Endothelial cell of umbilical vein (primary cell): ENCODE measurements at regions not wholly inside any gene's neighbourhood (a gene's known extent, or its start where the extent isn't known, plus 50 kb on each side); places are given as distances from the start of the nearest gene placed in this dataset.

Experiments used
- EZH2 ChIP-seq: IDR thresholded peaks from 2 replicates; pipeline ENCODE4 v1.6.1; 2012; ENCODE audit warnings: borderline replicate concordance, low read depth, mild to moderate bottlenecking, moderate library complexity, low read length, inconsistent platforms; ENCODE audit not compliant: severe bottlenecking
- FOS ChIP-seq: IDR thresholded peaks from 2 replicates; pipeline ENCODE4 v1.6.1; 2011; ENCODE audit warnings: mild to moderate bottlenecking, low read length, moderate library complexity, borderline replicate concordance; ENCODE audit not compliant: insufficient read depth
- GATA2 ChIP-seq: IDR thresholded peaks from 2 replicates; pipeline ENCODE4 v1.7.0; 2011; ENCODE audit warnings: low read depth, mild to moderate bottlenecking, moderate library complexity, mixed read lengths, low read length; ENCODE audit not compliant: insufficient read length, insufficient read depth
- JUN ChIP-seq: IDR thresholded peaks from 2 replicates; pipeline ENCODE4 v1.6.1; 2011; ENCODE audit warnings: borderline replicate concordance, low read depth; ENCODE audit not compliant: insufficient read length, insufficient read depth
- MAX ChIP-seq: IDR thresholded peaks from 2 replicates; pipeline ENCODE4 v1.6.1; 2011; ENCODE audit not compliant: insufficient read depth, insufficient read length
- MYC ChIP-seq: IDR thresholded peaks from one replicate; pipeline ENCODE4 v1.6.1; 2011; ENCODE audit warnings: mild to moderate bottlenecking, low read depth, low read length
- POLR2A ChIP-seq: IDR thresholded peaks from 2 replicates; pipeline ENCODE4 v1.6.1; 2012; ENCODE audit warnings: low read depth, mild to moderate bottlenecking, control low read depth, low read length
- POLR2AphosphoS5 ChIP-seq: IDR thresholded peaks from 2 replicates; pipeline ENCODE4 v1.6.1; 2012; ENCODE audit warnings: low read depth, mild to moderate bottlenecking, control low read depth, low read length, moderate library complexity; ENCODE audit not compliant: insufficient read depth
- TF ChIP-seq, protein P1 (sequence below), 2 donors: IDR thresholded peaks; 1 replicate in 1 of 2; 2 replicates in 1 of 2; pipeline ENCODE4 v1.5.1; 2011; ENCODE audit warnings: low read length in 2 of 2, mild to moderate bottlenecking in 2 of 2, moderate library complexity in 2 of 2, control low read depth in 1 of 2, inconsistent platforms in 1 of 2, low read depth in 1 of 2; ENCODE audit not compliant: insufficient read depth in 1 of 2; ENCODE audit errors: extremely low read depth in 1 of 2

- TF ChIP-seq, protein P1, sequence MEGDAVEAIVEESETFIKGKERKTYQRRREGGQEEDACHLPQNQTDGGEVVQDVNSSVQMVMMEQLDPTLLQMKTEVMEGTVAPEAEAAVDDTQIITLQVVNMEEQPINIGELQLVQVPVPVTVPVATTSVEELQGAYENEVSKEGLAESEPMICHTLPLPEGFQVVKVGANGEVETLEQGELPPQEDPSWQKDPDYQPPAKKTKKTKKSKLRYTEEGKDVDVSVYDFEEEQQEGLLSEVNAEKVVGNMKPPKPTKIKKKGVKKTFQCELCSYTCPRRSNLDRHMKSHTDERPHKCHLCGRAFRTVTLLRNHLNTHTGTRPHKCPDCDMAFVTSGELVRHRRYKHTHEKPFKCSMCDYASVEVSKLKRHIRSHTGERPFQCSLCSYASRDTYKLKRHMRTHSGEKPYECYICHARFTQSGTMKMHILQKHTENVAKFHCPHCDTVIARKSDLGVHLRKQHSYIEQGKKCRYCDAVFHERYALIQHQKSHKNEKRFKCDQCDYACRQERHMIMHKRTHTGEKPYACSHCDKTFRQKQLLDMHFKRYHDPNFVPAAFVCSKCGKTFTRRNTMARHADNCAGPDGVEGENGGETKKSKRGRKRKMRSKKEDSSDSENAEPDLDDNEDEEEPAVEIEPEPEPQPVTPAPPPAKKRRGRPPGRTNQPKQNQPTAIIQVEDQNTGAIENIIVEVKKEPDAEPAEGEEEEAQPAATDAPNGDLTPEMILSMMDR (IDR thresholded peaks at IDR 0.05; ENCODE audit: extremely low read depth in 1 of 2, insufficient read depth in 1 of 2, low read depth in 1 of 2, low read length in 2 of 2): no peak
- TF ChIP-seq POLR2A (no peak), MYC (no peak), MAX (no peak), FOS (no peak), EZH2 (no peak), JUN (no peak), POLR2AphosphoS5 (no peak), GATA2 (no peak)
These were observed 108.8 kb downstream of the EFHB start for GRCh38 chr3:19825193-19825592.
